Ecto neural progenitor cell (in vitro differentiated cells): ENCODE measurements at regions not wholly inside any gene's neighbourhood (a gene's known extent, or its start where the extent isn't known, plus 50 kb on each side); places are given as distances from the start of the nearest gene placed in this dataset.
"Not testable (repeated sequence)": the region's sequence is repeated elsewhere in the genome, so short reads cannot be mapped to it uniquely, and the experiment has no call there.

ENCODE experiments used
- DNase-seq: peaks from one replicate; pipeline ENCODE4 v3.0.0-alpha.2; 2018; ENCODE audit warnings: low spot score

DNA sequence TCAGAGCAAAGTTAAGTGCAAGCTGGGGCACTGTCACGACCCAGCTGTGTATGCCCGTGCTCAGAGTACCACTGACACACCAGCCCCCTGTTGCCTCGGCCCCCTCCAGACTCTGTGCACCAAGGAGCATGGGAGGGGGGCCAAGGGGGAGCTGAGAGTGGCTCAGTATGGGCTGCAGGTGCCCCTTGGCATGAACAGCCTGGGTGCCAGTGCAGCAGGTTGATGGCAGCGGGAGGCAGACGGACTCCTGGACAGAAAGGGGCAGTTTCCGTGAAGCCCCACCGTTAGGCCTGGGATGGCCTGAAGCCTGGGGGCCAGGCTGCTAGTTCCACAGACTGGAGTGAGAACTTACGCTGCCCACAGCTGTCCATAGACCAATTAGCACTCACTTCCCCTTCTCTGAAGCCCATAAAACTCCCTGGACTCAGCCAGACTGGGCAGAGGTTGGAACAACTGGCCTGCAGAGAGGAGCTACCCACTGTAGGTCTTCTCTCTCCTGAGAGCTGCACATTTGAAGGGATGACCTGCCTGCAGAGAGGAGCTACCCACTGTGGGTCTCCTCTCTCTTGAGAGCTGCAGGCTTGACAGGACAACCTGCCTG lies 182.8 kb downstream of the DEPDC1B start:
- no peak for DNase-seq

DNA sequence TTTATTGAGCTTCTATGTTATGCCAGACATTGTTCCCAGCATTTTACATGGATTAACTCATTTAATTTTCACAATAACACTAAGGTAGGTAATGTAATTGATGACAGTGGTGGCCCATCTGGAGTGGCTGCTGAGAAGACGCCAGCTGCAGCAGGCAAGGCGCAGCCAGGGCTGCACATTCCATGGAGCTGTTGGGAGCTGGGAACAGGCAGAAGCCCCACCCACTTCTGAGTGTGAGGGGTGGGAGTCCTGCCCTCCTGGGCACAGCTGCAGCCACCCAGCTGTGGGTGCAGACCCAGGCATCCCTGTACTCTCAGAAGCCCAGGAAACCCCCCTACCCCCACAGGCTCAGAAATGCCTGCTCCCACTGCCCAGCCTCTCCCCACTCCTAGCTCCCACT lies 183.3 kb downstream of the DEPDC1B start:
- DNase-seq: no peak

DNA sequence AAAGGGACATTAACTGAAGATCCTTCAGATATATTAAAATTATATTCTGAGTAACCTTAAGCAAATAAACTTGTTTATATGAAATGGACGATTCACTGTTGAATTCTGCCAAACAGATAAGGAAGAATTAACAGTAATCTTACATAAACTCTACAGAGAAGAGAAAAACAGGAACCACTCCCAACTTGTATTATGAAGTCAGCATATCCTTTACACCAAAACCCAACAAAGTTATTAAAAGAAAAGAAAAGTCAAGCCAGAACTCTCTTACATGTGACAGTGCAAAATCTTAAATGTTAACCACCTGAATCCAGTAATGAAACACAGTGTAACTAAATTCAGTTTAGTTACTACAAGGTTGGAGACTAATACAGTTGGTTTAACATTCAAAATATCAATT lies 185.8 kb downstream of the DEPDC1B start:
- DNase-seq: no peak

DNA sequence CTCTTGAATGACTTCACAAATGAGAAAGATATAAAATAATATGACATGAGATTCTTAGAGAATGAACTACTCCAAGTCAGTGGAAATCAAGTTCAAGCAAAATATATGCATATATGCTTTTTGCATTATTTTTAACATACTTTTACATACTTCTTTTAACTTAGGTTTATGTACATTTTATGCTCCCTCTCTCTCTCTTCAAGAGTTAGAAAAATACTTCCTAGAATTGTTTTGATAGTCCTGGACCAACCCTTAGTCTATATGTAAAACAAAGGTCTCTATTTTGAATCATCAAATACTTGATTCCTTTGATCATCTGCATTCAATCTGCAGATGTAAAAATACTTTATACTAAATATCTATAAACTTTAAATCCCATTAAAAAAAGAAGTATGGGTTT lies 187.8 kb downstream of the DEPDC1B start:
- DNase-seq: no peak

DNA sequence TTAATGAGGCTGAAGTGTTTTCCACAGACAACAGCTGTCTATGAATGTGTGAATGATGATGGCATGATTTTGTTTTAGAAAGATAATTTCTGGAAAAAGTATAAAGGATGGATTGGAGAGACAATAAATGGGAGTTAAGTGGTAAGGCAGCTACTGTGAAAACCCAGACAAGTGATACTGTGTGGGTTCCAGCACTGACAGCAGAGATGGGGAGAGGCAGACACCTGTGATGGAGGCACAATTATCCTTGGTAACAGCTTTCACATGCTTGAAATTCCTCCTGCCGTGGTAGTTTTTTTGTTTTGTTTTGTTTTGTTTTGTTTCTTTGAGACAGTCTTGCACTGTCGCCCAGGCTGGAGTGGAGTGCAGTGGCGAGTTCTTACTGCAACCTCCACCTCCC lies 189.3 kb downstream of the DEPDC1B start:
- DNase-seq: no peak

DNA sequence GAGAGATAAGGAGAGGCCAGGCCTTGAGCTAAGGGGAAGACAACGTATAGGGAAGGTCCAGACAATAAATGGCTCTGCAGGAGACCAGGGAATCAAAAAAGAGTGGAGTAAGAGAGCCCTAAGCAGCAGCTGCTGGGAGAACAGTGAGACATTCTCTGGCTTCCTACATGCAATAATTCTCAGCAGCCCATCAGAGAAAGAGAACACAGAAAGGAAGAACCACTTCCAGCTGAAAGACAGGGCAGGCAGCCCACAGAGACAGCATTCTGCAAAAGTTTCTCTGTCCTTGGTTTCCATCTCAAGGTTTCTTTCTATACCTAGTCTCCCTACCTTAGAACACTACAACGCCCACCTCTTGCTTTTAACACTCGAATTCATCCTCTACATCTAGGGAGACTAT lies 189.9 kb downstream of the DEPDC1B start:
- no peak for DNase-seq

DNA sequence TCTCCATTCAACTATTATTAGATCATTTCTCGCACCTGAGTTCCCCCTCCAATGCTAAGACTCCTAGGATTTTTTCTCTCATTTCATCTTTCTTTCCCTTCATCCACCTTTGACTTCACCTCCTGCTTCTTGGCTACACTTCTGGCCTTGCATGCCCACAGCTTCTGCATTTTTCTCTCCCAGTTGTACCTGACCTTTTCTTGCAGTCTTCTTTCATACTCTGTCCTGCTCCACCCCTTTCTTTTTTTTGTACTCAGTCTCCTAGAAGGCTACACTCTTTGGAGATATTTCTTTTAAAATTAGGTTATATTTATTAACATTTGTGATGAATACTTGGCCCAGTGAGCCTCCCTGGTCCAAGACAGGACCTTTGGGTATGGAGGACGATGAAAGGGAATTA lies 190.4 kb downstream of the DEPDC1B start:
- no peak for DNase-seq

DNA sequence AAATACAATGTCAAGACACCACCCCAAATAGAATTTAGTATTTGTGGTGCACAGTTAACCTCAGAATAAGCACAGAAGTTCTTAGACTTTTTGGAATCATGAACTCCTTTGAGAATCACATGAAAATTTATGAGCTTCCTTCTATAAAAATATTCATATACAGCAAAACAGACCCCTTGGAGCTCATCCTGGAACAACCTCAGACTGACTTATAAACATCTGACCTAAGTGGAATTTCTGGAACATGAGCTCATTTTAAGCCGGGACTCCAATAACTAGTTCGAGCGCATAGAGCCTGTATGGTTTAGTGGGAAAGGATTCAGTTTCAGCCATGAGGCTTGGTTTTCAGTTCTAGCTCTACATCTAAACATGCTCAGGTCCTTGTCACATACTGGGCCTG lies 192.3 kb downstream of the DEPDC1B start:
- no peak for DNase-seq

DNA sequence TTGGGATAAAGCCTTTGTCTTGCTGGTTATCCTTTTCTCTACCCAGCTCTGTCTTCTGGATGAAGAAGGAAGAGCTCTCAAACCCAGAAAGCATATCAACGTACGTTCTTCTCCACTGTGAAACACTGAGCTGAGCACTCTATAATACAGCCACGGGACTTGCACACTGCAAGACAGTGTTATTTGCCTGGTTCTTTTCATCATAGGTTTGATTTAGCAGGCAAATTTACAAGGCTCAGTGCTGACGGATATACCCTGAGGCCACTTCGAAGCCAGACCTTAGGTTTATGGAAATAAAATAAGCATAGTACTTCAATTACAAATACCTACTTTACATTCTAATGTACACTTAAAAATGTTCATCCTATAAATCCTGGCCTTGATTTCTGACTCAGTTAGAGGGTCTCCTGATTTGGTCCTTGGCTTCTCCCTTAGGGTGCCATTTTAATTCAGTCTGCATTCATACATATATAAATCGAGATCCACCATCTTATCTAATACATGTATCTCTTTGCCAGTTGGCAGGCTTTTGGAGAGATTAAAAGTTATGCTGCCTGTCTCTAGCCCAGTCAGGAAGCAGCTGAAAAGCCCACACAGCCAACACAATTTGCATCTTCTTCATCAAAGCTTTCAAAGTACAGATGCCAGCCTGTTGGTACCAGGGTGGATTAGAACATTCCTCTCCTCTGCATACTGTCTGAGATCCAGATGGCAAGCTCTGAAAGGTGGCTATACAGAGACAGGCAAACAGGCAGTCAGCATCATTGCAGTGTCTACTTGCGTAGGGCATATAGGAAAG lies 194.4 kb downstream of the DEPDC1B start:
- no peak for DNase-seq

DNA sequence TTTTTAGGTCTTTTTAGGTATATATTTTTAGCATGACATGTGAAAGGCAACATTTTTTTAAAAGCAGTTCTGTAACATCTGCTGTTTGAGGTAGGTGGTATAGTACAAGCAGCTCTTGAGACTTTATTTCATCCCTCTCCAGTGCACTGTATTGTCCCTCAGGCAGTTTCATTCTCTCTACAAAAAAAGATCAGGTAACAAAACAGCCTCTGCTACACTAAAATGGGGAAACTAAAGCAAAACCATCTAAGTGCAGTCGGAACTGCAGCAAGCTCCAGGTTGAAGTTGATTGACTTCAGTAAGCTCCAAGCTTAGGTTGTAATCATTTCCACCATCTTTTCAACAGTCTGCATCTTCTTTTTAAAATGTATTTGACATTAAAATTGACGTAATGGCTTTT lies 195.6 kb downstream of the DEPDC1B start:
- DNase-seq: no peak

DNA sequence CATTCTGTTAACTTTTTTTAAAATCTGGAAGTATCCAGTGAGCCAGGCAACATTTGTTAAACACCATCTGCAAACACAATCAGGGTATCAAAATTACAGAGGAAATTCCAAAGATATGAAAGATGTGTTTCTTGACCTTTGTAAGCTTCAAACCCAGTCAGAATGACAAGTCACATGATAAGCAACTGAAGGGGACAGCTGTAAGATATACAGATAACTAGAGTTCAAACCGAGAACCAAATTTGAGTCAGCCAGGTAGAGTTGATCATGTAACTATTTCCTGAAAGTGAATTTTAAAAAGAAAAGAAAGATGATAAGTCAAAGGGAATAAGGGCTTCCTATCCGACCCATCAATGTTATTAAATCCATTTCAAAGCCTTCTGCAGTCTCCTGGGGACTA lies 196.2 kb downstream of the DEPDC1B start:
- no peak for DNase-seq

DNA sequence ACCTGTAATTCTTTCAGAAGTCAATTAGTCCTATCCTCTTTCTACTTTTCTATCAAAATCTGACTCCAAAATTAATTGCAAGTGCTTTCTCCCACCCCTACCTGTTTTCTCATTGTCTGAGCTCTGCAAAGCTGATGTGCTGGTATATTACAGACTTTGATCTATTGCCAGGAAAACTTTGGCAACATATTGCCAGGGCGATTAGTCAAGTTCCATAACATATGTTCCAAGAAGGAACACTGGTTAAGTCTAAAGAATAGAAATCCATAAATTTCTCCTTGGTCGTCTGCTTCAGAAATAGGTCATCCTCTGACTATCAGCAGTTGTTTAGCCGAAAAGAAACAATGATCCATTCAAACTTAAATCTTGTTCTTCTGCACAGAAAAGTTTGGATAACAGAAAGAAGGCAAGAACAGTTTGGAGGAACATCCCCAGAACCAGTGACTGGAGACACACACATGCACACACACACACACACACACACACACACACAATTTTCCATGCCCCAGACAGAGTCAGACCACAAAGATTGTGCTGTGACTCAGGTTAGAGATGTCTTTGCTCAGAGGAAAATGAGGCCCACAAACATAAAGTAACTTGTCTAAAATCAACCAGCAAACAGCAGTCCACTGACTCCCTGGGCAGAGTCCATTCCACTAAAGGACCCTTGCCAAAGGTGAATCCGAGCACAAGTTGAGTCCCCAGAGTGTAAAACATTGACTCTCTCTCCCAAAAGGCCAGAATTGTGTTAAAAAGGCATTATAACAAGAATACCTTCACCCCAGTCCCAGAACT lies 202.1 kb downstream of the DEPDC1B start:
- DNase-seq: no peak

DNA sequence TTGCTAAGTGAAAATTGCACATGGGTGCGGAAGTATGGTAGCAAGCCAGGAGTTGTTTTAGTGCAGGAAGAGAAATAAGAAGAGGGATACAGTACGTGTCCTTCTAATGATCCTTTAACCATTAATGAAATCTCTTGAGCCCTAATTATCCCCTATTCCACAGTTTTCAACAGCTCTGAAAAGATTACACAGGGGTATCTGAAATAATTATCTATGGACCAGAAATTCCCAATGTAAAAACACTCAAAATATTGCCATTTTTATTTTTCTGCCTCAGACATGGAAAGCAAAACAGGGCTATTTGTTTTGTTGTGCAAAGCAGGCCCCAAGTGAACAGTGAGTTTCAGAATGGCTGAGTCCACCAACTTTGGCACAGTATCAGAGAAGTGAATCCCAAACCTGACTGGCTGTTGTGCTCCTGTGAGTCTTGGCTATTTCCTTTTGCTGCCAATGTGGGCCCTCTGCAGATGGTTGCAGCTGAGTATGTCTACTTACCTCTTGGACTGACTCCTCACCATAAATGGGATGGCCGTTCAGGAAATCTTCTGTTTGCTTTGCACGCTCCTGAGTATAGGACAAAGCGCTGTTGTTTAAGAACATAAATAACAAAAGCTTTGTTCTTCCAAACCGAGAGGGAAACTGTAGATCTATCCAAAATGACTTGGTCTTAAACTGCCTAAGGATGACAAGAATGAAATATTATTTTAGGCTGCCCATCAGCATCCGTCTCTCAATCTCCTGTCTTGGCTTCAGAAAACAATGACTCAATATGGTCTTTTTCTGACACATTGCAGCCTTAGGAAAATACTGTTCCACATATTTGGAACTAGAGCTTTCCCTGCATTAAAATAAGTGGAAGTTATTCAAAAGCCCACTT lies 204.1 kb downstream of the DEPDC1B start:
- no peak for DNase-seq

DNA sequence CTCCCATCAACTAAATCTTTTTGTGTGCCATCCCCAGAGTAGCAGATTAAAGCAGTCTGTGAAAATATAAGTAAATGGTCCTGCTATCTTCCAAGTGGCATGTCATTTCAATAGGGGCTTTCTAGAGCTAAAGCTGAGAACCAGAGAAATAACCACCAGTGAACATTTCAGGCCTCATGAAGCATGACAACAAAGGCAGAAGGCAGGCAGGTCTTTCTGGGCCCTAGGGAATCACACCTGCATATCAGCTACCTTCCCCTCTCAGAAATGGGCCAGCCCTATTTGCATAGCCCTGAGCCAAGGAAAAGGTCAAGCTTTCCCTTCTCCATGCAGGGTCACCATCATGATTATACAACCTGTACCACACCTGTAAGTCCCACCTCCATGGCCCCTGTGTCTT lies 205.3 kb downstream of the DEPDC1B start:
- DNase-seq: no peak

DNA sequence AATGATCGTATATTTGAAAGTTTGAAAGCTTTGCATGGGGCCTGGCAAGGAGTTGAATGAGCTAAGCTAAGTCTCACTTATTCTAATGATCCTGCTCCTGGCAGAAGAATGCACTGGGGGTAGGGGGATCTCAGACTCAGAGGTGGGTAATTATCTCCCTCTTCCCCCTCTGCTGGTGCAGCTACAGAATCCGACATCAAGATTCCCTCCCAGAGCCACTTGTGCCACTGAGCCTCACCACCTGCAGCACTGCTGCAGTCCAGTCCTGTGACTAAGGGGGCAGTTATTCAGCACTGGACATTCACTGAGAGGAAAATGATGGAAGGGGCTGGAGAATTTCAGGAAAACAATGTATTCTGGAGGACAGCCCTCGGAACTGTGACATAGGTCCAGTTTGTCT lies 205.8 kb downstream of the DEPDC1B start:
- no peak for DNase-seq

DNA sequence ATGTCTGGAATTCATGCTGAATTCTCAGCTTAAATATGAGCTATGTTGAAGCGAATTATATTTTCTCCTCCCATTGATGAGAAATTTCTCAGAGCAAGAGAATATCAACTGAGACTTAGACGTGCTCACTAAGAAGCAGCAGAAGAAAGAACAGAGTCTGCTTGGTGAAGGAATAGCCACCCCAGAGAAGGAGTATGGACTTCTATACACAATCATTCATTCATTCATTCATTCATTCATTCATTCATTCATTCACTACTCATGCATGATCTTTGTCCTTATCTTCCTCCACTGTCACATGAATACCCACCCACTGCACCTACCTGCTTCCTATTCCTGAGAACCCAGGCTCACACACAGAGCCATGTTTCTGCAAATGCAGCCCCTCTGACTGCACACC lies 206.6 kb downstream of the DEPDC1B start:
- DNase-seq: no peak

DNA sequence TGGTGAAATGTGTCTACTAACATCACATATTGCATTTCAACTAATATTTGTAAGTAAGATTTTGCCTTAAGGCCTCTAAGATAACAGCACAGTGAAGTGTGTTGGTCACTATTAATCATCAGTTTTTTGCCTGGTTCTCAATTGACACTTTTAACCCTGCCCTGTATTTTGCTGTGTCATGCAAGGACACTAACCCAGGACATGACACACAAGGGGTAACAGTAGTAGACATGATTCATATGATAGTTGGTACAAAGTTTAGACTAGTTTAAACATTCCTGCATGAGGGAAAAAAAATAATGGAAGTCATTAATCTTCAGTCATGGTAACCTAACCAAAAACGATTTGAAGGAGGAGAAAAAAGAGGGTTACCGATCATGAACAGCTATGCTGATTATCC lies 207.0 kb downstream of the DEPDC1B start:
- no peak for DNase-seq

DNA sequence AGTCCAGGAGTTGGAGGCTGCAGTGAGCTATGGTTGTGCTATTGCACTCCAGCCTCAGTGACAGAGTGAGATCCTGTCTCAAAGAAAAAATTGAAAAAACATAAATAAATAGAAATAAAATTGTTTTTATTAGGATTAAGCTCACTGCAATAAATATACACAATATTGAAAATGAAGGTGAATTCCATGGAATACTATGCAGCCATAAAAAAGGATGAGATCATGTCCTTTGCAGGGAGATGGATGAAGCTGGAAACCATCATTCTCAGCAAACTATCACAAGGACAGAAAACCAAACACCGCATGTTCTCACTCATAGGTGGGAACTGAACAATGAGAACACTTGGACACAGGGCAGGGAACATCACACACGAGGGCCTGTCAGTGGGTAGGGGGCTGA lies 207.6 kb downstream of the DEPDC1B start:
- DNase-seq: not testable (repeated sequence)

DNA sequence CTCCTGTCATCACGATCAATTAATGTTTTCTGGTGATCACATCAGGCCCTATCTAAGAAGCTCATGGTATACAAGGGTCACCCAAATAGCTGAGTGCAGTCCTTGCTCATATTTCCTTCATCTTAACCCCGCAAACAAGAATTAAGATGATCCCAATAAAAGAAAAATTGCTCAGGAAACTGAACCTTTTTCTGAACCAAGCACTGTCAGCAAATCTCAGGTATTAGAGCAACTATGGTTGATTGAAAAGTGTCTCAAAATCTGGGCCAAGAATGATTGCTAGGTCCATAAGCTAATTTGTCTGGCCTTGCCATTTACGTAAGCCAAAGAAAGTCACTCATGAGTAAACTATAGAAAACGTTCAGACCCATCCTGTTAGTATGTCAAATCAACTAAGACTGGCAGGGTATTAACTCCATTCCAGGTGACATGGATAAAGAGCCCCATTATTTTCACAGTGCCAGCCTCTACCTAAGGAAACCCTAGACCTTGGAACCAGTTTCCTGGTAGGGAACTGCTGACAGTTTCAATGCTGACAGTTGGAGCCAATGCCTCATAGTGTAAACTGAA lies 209.3 kb downstream of the DEPDC1B start:
- no peak for DNase-seq

DNA sequence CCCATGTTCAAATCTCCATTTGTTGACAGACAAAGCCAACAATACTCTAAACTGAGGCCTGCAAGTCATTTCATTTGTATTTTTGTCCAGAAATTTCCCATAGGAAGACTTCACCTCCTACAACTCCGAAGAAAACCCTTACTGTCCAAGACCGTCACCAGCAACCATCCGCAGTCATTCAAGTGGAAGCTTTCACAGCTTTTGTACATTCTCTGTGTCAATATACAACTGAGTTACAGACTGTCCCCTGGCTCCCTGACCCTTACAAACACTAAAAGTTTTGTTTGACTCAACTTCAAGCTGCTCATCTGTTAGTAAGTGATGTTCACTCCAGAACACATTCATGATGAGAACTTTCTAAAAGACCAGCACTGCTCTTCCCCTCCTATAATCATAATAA lies 210.1 kb downstream of the DEPDC1B start:
- no peak for DNase-seq

DNA sequence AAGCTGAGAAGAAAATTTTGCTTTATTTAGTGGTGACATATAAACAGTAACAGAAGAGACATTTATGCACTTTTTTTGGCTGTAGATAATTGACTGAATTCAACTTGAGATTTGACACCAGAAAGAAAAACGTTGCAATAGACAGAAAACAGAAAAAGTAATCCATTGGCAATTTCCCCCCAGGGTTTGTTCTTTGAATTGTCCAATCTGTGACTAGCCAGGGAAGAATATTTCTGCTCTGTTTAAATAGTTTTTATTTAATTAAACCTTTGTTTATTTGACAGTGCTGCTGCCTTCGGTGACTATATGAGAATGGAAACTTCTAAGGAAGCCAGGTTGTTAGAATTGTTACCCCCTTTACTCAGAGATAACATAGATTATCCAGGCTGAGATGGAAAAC lies 210.6 kb downstream of the DEPDC1B start:
- no peak for DNase-seq
